ENCODE measurements at regions not wholly inside any gene's neighbourhood (a gene's known extent, or its start where the extent isn't known, plus 50 kb on each side); places are given as distances from the start of the nearest gene placed in this dataset.

- ChIA-PET POLR2A (no interaction called here), CTCF (no interaction called here)
- Mint-ChIP-seq H3K4me3 (no peak overlapping the region), H3K36me3 (ENCODE audit: low read depth) (no peaks in the 10 kb centered on the region), H3K9me3 (no peaks in the 10 kb centered on the region), H3K27me3 (peaks cover 6% of the 10 kb centered on the region), H3K27ac (no peak overlapping the region), H3K4me1 (ENCODE audit: low read depth) (no peaks in the 10 kb centered on the region)
- DNase-seq (no peak), ATAC-seq (no peak)
- intact Hi-C loops (cut with micrococcal nuclease): no loop called here
- TF ChIP-seq CTCF (IDR thresholded peaks at IDR 0.05): no peak
These were observed 52.0 kb upstream of the IRX6 start for GRCh38 chr16:55271945-55272513.

- Mint-ChIP-seq H3K4me1 (ENCODE audit: low read depth) (no peaks in the 10 kb centered on the region), H3K9me3 (no peaks in the 10 kb centered on the region), H3K27ac (no peak overlapping the region)
These were observed 51.3 kb upstream of the IRX6 start for GRCh38 chr16:55272744-55273143.

GRCh38 chr16:55273356-55273755 is 50.6 kb upstream of the IRX6 start:
- TF ChIP-seq CTCF (IDR thresholded peaks at IDR 0.05): no peak
- Mint-ChIP-seq H3K4me3 (no peak overlapping the region), H3K36me3 (ENCODE audit: low read depth) (no peaks in the 10 kb centered on the region), H3K4me1 (ENCODE audit: low read depth) (no peaks in the 10 kb centered on the region), H3K27me3 (peaks cover 6% of the 10 kb centered on the region), H3K9me3 (no peaks in the 10 kb centered on the region), H3K27ac (no peak overlapping the region)
- intact Hi-C loops (cut with micrococcal nuclease): no loop called here
- ChIA-PET POLR2A (no interaction called here), CTCF (no interaction called here)
- ATAC-seq: no peak
- no peak for DNase-seq

More at GRCh38 chr16:55272744-55273143, 51.3 kb upstream of the IRX6 start:
- Mint-ChIP-seq H3K27me3 (peaks cover 6% of the 10 kb centered on the region), H3K4me3 (no peak overlapping the region), H3K36me3 (ENCODE audit: low read depth) (no peaks in the 10 kb centered on the region)
- intact Hi-C loops (cut with micrococcal nuclease): no loop called here
- DNase-seq: no peak
- ChIA-PET CTCF (no interaction called here), POLR2A (no interaction called here)
- TF ChIP-seq CTCF (IDR thresholded peaks at IDR 0.05): no peak
- no peak for ATAC-seq

- no peak for ATAC-seq
- H3K27ac Mint-ChIP-seq: no peak overlapping the region
- no peak overlapping the region for H3K4me3 Mint-ChIP-seq
- no peaks in the 10 kb centered on the region for H3K36me3 Mint-ChIP-seq (ENCODE audit: low read depth)
- ChIA-PET POLR2A (no interaction called here), CTCF (no interaction called here)
- no peaks in the 10 kb centered on the region for H3K9me3 Mint-ChIP-seq
- no peak for TF ChIP-seq CTCF (IDR thresholded peaks at IDR 0.05)
- no peak for DNase-seq
- intact Hi-C loops (cut with micrococcal nuclease): no loop called here
- no peaks in the 10 kb centered on the region for H3K4me1 Mint-ChIP-seq (ENCODE audit: low read depth)
- peaks cover 7% of the 10 kb centered on the region for H3K27me3 Mint-ChIP-seq
These were observed 50.0 kb upstream of the IRX6 start for GRCh38 chr16:55273959-55274358.

Data from activated CD8-positive, alpha-beta T cell treated with anti-CD3 and anti-CD28 coated beads for 36 hours (primary cell).